Endothelial cell of umbilical vein (primary cell): ENCODE measurements at regions not wholly inside any gene's neighbourhood (a gene's known extent, or its start where the extent isn't known, plus 50 kb on each side); places are given as distances from the start of the nearest gene placed in this dataset.

Experiments
- BruUV-seq: library from RNA; stranded (reverse); fragments of 400-500 nt; replicated peaks from 2 replicates; lab custom pipeline; 2021; lab: Mats Ljungman, UMichigan
- CTCF ChIA-PET: fragments of 300-600, 350-600 bp; sonication (Branson Sonifier 250); formaldehyde crosslinking; loops from one replicate; lab custom pipeline; 2021; ENCODE audit warnings: antibody characterized with exemption, inconsistent platforms; lab: Charles Lee
- POLR2A ChIA-PET: fragments of 300-600, 350-600 bp; sonication (Branson Sonifier 250); formaldehyde crosslinking; loops from one replicate; lab custom pipeline; 2021; ENCODE audit warnings: antibody characterized with exemption, inconsistent platforms; lab: Charles Lee
- DNase-seq: peaks from one replicate; pipeline ENCODE4 v3.0.0-alpha.2; 2011; ENCODE audit warnings: low read depth, low spot score
- FAIRE-seq: peaks from 2 replicates; lab custom pipeline; 2011; peaks lifted over from hg19 to GRCh38; lab: Jason Lieb, UNC
- H2AFZ ChIP-seq: 2 replicates; pipeline ENCODE4 v1.6.0; 2012; ENCODE audit warnings: low read depth, low read length, control low read depth, inconsistent platforms
- H3K27ac ChIP-seq: 2 replicates; pipeline ENCODE4 v1.5.1; 2011; ENCODE audit warnings: low read depth, mild to moderate bottlenecking, control low read depth, low read length, moderate library complexity; ENCODE audit not compliant: insufficient read depth
- H3K27me3 ChIP-seq, 2 experiments: 2 replicates each; pipeline versions ENCODE4 v1.6.0 to v1.6.1; 2011; ENCODE audit warnings: low read length in 2 of 2, mixed read lengths in 1 of 2; ENCODE audit not compliant: control insufficient read depth in 2 of 2, insufficient read depth in 2 of 2
- H3K36me3 ChIP-seq, 2 experiments: 2 replicates in 1 of 2; 3 replicates in 1 of 2; pipeline ENCODE4 v1.5.1; 2011; ENCODE audit warnings: low read length in 2 of 2, mild to moderate bottlenecking in 1 of 2, moderate library complexity in 1 of 2; ENCODE audit not compliant: control insufficient read depth in 2 of 2, insufficient read depth in 2 of 2; ENCODE audit errors: extremely low read depth in 1 of 2
- H3K4me1 ChIP-seq: 3 replicates; pipeline ENCODE4 v1.5.1; 2011; ENCODE audit warnings: mild to moderate bottlenecking, low read length; ENCODE audit not compliant: control insufficient read depth, insufficient read depth; ENCODE audit errors: extremely low read depth
- H3K4me2 ChIP-seq: 2 replicates; pipeline ENCODE4 v1.6.1; 2011; ENCODE audit warnings: low read length, control low read depth, mixed read lengths; ENCODE audit not compliant: insufficient read depth
- H3K4me3 ChIP-seq, 3 experiments: fragments of 200-600 bp in 1 of 3; sonication (generic), shearing (Covaris generic) in 1 of 3; replicated peaks in 1 of 3; 2 replicates each; pipeline ENCODE4 v1.5.1; 2011 to 2016; ENCODE audit warnings: control low read depth in 3 of 3, low read length in 3 of 3, mild to moderate bottlenecking in 2 of 3, inconsistent platforms in 1 of 3, low read depth in 1 of 3, moderate library complexity in 1 of 3; ENCODE audit not compliant: insufficient read depth in 1 of 3
- H3K79me2 ChIP-seq: 2 replicates; pipeline ENCODE4 v1.6.0; 2012; ENCODE audit warnings: low read length, inconsistent platforms; ENCODE audit not compliant: control insufficient read depth, insufficient read depth
- H3K9ac ChIP-seq: replicated peaks from 2 replicates; pipeline ENCODE3; 2011; ENCODE audit warnings: low read length, control low read depth; ENCODE audit not compliant: insufficient read depth; ENCODE audit errors: extremely low read depth
- H3K9me1 ChIP-seq: replicated peaks from 3 replicates; pipeline ENCODE4 v1.6.0; 2011; ENCODE audit warnings: mild to moderate bottlenecking, low read length; ENCODE audit not compliant: control insufficient read depth, insufficient read depth; ENCODE audit errors: extremely low read depth
- H3K9me3 ChIP-seq: replicated peaks from 2 replicates; pipeline ENCODE4 v1.5.1; 2012; ENCODE audit warnings: low read length, inconsistent platforms; ENCODE audit not compliant: control insufficient read depth, insufficient read depth
- H4K20me1 ChIP-seq: replicated peaks from 2 replicates; pipeline ENCODE3; 2011; ENCODE audit warnings: mild to moderate bottlenecking, low read length; ENCODE audit not compliant: control insufficient read depth, insufficient read depth; ENCODE audit errors: extremely low read depth
- CTCF ChIP-seq, 2 donors: IDR thresholded peaks; 1 replicate in 1 of 2; 2 replicates in 1 of 2; pipeline ENCODE4 v1.5.1; 2011; ENCODE audit warnings: low read length in 2 of 2, mild to moderate bottlenecking in 2 of 2, moderate library complexity in 2 of 2, control low read depth in 1 of 2, inconsistent platforms in 1 of 2, low read depth in 1 of 2; ENCODE audit not compliant: insufficient read depth in 1 of 2; ENCODE audit errors: extremely low read depth in 1 of 2
- EZH2 ChIP-seq: IDR thresholded peaks from 2 replicates; pipeline ENCODE4 v1.6.1; 2012; ENCODE audit warnings: borderline replicate concordance, low read depth, mild to moderate bottlenecking, moderate library complexity, low read length, inconsistent platforms; ENCODE audit not compliant: severe bottlenecking
- FOS ChIP-seq: IDR thresholded peaks from 2 replicates; pipeline ENCODE4 v1.6.1; 2011; ENCODE audit warnings: mild to moderate bottlenecking, low read length, moderate library complexity, borderline replicate concordance; ENCODE audit not compliant: insufficient read depth
- GATA2 ChIP-seq: IDR thresholded peaks from 2 replicates; pipeline ENCODE4 v1.7.0; 2011; ENCODE audit warnings: low read depth, mild to moderate bottlenecking, moderate library complexity, mixed read lengths, low read length; ENCODE audit not compliant: insufficient read length, insufficient read depth
- JUN ChIP-seq: IDR thresholded peaks from 2 replicates; pipeline ENCODE4 v1.6.1; 2011; ENCODE audit warnings: borderline replicate concordance, low read depth; ENCODE audit not compliant: insufficient read length, insufficient read depth
- MYC ChIP-seq: IDR thresholded peaks from one replicate; pipeline ENCODE4 v1.6.1; 2011; ENCODE audit warnings: mild to moderate bottlenecking, low read depth, low read length
- POLR2A ChIP-seq: IDR thresholded peaks from 2 replicates; pipeline ENCODE4 v1.6.1; 2012; ENCODE audit warnings: low read depth, mild to moderate bottlenecking, control low read depth, low read length
- POLR2AphosphoS5 ChIP-seq: IDR thresholded peaks from 2 replicates; pipeline ENCODE4 v1.6.1; 2012; ENCODE audit warnings: low read depth, mild to moderate bottlenecking, control low read depth, low read length, moderate library complexity; ENCODE audit not compliant: insufficient read depth
- dilution Hi-C: fragments of 300-500 bp; cut with MboI; formaldehyde crosslinking; loops from one replicate; pipeline ENCODE4 v1.15.0; 2019; ENCODE audit warnings: low sequenced_read_pairs; ENCODE audit not compliant: extremely low pct_ligation_motif_present
- intact Hi-C: fragments of 100-400 bp; cut with micrococcal nuclease; formaldehyde crosslinking; loops from one replicate; pipeline ENCODE4 v1.10.0; 2022
- TF ChIP-seq, protein P1 (sequence below): IDR thresholded peaks from 2 replicates; pipeline ENCODE4 v1.6.1; 2011; ENCODE audit not compliant: insufficient read depth, insufficient read length

- no peak for TF ChIP-seq FOS
- TF ChIP-seq, protein P1, sequence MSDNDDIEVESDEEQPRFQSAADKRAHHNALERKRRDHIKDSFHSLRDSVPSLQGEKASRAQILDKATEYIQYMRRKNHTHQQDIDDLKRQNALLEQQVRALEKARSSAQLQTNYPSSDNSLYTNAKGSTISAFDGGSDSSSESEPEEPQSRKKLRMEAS = no peak
- no peak for TF ChIP-seq CTCF (IDR thresholded peaks at IDR 0.05; ENCODE audit: extremely low read depth in 1 of 2, insufficient read depth in 1 of 2, low read depth in 1 of 2, low read length in 2 of 2)
- TF ChIP-seq POLR2AphosphoS5 = no peak
- TF ChIP-seq JUN = no peak
- no peak for TF ChIP-seq EZH2
- no peak for TF ChIP-seq GATA2
- no peak for TF ChIP-seq POLR2A
- TF ChIP-seq MYC = no peak
- Histone ChIP-seq H4K20me1 (no peaks in the 10 kb centered on the region), H3K4me3 (no peak overlapping the region), H3K4me2 (no peak overlapping the region), H3K9me3 (no peaks in the 10 kb centered on the region), H3K79me2 (no peaks in the 10 kb centered on the region), H3K4me1 (peaks cover 2% of the 10 kb centered on the region), H3K9ac (no peak overlapping the region), H3K27ac (no peak overlapping the region), H3K27me3 (no peaks in the 10 kb centered on the region), H3K9me1 (no peaks in the 10 kb centered on the region), H2AFZ (no peak overlapping the region), H3K36me3 (no peaks in the 10 kb centered on the region)
- intact Hi-C loops (no loop called here), dilution Hi-C loops (no loop called here)
- FAIRE-seq (no peak), DNase-seq (no peak)
- CTCF ChIA-PET = no interaction called here
- BruUV-seq = no TSS peak
- POLR2A ChIA-PET = no interaction called here
Observed at GRCh38 chr2:187214306-187214705, 233.7 kb downstream of the CALCRL start.
